ENCODE measurements at regions not wholly inside any gene's neighbourhood (a gene's known extent, or its start where the extent isn't known, plus 50 kb on each side); places are given as distances from the start of the nearest gene placed in this dataset.

- POLR2A ChIA-PET: no interaction called here
- in situ Hi-C loops (cut with MboI): no loop called here
- H3K4me1 ChIP-seq (replicated peaks in 1 of 2; ENCODE audit: control insufficient read depth in 2 of 2, insufficient read depth in 2 of 2, low read length in 2 of 2): no peaks in the 10 kb centered on the region
- TF ChIP-seq NONO (IDR thresholded peaks at IDR 0.05; ENCODE audit: low read depth in 2 of 2, low read length in 1 of 2) (no peak), POLR2A (conservative IDR thresholded peaks at IDR 0.05) (no peak), ZFP1 (CRISPR knock-in tag; IDR thresholded peaks at IDR 0.05) (no peak), CHD7 (IDR thresholded peaks at IDR 0.05; ENCODE audit: low read depth, low read length) (no peak), MCM3 (IDR thresholded peaks at IDR 0.05) (no peak), CHAMP1 (IDR thresholded peaks at IDR 0.05) (no peak), SRSF7 (optimal IDR thresholded peaks at IDR 0.05; ENCODE audit: low read depth, low read length) (no peak), CBX2 (IDR thresholded peaks at IDR 0.05; ENCODE audit: insufficient read depth, low read length, poor library complexity, severe bottlenecking) (no peak), NEUROD1 (IDR thresholded peaks at IDR 0.05; ENCODE audit: borderline replicate concordance, low read depth, low read length, partially characterized antibody) (no peak)
- TF ChIP-seq, protein P1, sequence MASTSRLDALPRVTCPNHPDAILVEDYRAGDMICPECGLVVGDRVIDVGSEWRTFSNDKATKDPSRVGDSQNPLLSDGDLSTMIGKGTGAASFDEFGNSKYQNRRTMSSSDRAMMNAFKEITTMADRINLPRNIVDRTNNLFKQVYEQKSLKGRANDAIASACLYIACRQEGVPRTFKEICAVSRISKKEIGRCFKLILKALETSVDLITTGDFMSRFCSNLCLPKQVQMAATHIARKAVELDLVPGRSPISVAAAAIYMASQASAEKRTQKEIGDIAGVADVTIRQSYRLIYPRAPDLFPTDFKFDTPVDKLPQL (IDR thresholded peaks at IDR 0.05; ENCODE audit: extremely low read depth, insufficient read length): no peak
Observed at GRCh38 chrX:82125103-82125502, 923.2 kb downstream of the SH3BGRL start.

More at GRCh38 chrX:82125103-82125502, 923.2 kb downstream of the SH3BGRL start:
- no peak overlapping the region for H3K27ac ChIP-seq (ENCODE audit: extremely low read depth, low read depth, low read length)
- H3K27me3 ChIP-seq (ENCODE audit: control insufficient read depth in 2 of 2, insufficient read depth in 2 of 2, low read length in 2 of 2): no peaks in the 10 kb centered on the region
- H3K9me1 ChIP-seq (ENCODE audit: control insufficient read depth, insufficient read depth, low read length): no peaks in the 10 kb centered on the region
- H3K4me2 ChIP-seq (ENCODE audit: insufficient read depth, low read length): no peak overlapping the region
- no peaks in the 10 kb centered on the region for H3K36me3 ChIP-seq (ENCODE audit: control insufficient read depth, insufficient read depth, low read length)
- BruUV-seq (replicated peaks): no TSS peak
- no peaks in the 10 kb centered on the region for H3K79me2 ChIP-seq (ENCODE audit: control insufficient read depth, insufficient read depth, low read length)
- H3K4me3 ChIP-seq: no peak overlapping the region
- no peaks in the 10 kb centered on the region for H4K20me1 ChIP-seq (replicated peaks; ENCODE audit: control insufficient read depth, insufficient read depth, low read length)
- CTCF ChIA-PET (ENCODE audit: low intra/inter-chr PET ratio): no interaction called here
- no peak overlapping the region for H3K9ac ChIP-seq (ENCODE audit: insufficient read depth in 1 of 2, low read depth in 2 of 2, low read length in 2 of 2)
- no peak for FAIRE-seq
- intact Hi-C loops (cut with micrococcal nuclease): no loop called here
- H3K9me3 ChIP-seq (replicated peaks; ENCODE audit: control insufficient read depth, insufficient read depth, low read depth, low read length): no peaks in the 10 kb centered on the region
- ATAC-seq: no peak
- DNase-seq (ENCODE audit: extremely low read depth in 1 of 4, low spot score in 3 of 4): no peak
- H2AFZ ChIP-seq (ENCODE audit: low read depth, low read length): no peak overlapping the region
- WGBS (ENCODE audit: insufficient coverage, low coverage, missing lambda C conversion rate): 0% methylated on average over 2 of the region's 2 CpGs

All from K562 (cell line).